Ovary (tissue), 3 donors: ENCODE measurements at regions not wholly inside any gene's neighbourhood (a gene's known extent, or its start where the extent isn't known, plus 50 kb on each side); places are given as distances from the start of the nearest gene placed in this dataset.

ENCODE experiments used
- CTCF ChIP-seq, 3 donors: fragments of 450-650 bp in 2 of 3; fragments of 200-600 bp in 1 of 3; IDR thresholded peaks; one replicate each; pipeline versions ENCODE4 v1.5.1 to v1.8.0; 2016 to 2022; ENCODE audit warnings: antibody characterized with exemption in 3 of 3, mild to moderate bottlenecking in 1 of 3
- EP300 ChIP-seq: sonication (generic); formaldehyde crosslinking; IDR thresholded peaks from one replicate; pipeline ENCODE4 v1.6.1; 2017; ENCODE audit warnings: antibody characterized with exemption
- POLR2A ChIP-seq: fragments of 450-650 bp; IDR thresholded peaks from one replicate; pipeline ENCODE4 v1.6.1; 2017; ENCODE audit warnings: antibody characterized with exemption, mild to moderate bottlenecking, moderate library complexity
- donor health status: DM: no; HTN: no; CAD: no.

DNA sequence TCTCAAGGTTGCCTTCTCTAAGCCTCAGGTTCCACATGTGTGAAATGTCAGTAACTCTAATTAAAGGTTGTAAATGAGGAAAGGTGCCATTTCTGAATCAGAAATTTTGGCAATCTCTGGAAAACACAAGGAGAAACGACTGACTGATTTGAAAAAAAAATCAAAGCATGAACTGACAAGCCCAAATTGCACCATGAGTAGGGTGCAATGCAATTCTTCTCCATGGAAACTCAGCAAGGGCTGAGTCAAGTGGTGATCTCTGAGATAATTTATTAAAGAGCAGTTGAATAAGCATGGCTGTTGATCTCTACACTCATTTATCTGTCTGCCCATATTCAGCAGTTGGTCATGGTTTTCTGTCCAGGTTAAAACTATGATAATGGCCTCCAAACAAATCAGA is 201.6 kb upstream of the CMC1 start:
- TF ChIP-seq CTCF (IDR thresholded peaks at IDR 0.05) = no peak
- TF ChIP-seq POLR2A = no peak
- no peak for TF ChIP-seq EP300
